Mammary epithelial cell (primary cell): ENCODE measurements at regions not wholly inside any gene's neighbourhood (a gene's known extent, or its start where the extent isn't known, plus 50 kb on each side); places are given as distances from the start of the nearest gene placed in this dataset.
"Not testable (repeated sequence)": the region's sequence is repeated elsewhere in the genome, so short reads cannot be mapped to it uniquely, and the experiment has no call there.

Experiments used
- CTCF ChIP-seq, 2 donors: IDR thresholded peaks in 1 of 2; conservative IDR thresholded peaks in 1 of 2; 2 replicates each; pipeline ENCODE4 v1.5.1; 2011 to 2012; ENCODE audit warnings: inconsistent platforms in 2 of 2, low read length in 2 of 2, mild to moderate bottlenecking in 2 of 2, control low read depth in 1 of 2, low read depth in 1 of 2; ENCODE audit not compliant: insufficient read depth in 1 of 2; ENCODE audit errors: extremely low read depth in 1 of 2
- EZH2 ChIP-seq: IDR thresholded peaks from 2 replicates; pipeline ENCODE4 v1.6.1; 2012; ENCODE audit warnings: low read length, inconsistent platforms, borderline replicate concordance

- TF ChIP-seq CTCF (conservative IDR thresholded peaks at IDR 0.05 in 1 of 2, IDR thresholded peaks at IDR 0.05 in 1 of 2; ENCODE audit: extremely low read depth in 1 of 2, insufficient read depth in 1 of 2, low read depth in 1 of 2, low read length in 2 of 2); EZH2: not testable (repeated sequence)
Measured at GRCh38 chr13:54057416-54057815, 1028.8 kb downstream of the OLFM4 start.
